Femur (tissue), 1 donor: ENCODE measurements at regions not wholly inside any gene's neighbourhood (a gene's known extent, or its start where the extent isn't known, plus 50 kb on each side); places are given as distances from the start of the nearest gene placed in this dataset.
A peak's percentile ranks its signal among the peaks of the same experiment; 100 is the strongest.
"Not testable (repeated sequence)": the region's sequence is repeated elsewhere in the genome, so short reads cannot be mapped to it uniquely, and the experiment has no call there.

Experiments used
- DNase-seq: peaks from one replicate; pipeline ENCODE4 v3.0.0-alpha.2; 2017

- DNase-seq, result no peak
Measured at GRCh38 chr12:91717804-91718203, 427.8 kb downstream of the BTG1 start.

GRCh38 chr12:91711925-91712324, 433.7 kb downstream of the BTG1 start:
- not testable (repeated sequence) for DNase-seq

- DNase-seq, result no peak
Measured at GRCh38 chr12:91706466-91706865, 439.2 kb downstream of the BTG1 start.

- DNase-seq, result peak; percentile 18
Measured at GRCh38 chr12:91704446-91704845, 441.2 kb downstream of the BTG1 start.

GRCh38 chr12:91703491-91704283, 442.0 kb downstream of the BTG1 start:
- no peak for DNase-seq

- no peak for DNase-seq
Measured at GRCh38 chr12:91702843-91703425, 442.7 kb downstream of the BTG1 start.

- DNase-seq, result no peak
Measured at GRCh38 chr12:91695964-91696363, 449.7 kb downstream of the BTG1 start.

GRCh38 chr12:91695406-91695805, 450.2 kb downstream of the BTG1 start:
- DNase-seq, result not testable (repeated sequence)

GRCh38 chr12:91690531-91690930, 455.1 kb downstream of the BTG1 start:
- no peak for DNase-seq

GRCh38 chr12:91687052-91688017, 458.3 kb downstream of the BTG1 start:
- no peak for DNase-seq

GRCh38 chr12:91685917-91686316, 459.7 kb downstream of the BTG1 start:
- DNase-seq, result no peak

- DNase-seq, result no peak
Measured at GRCh38 chr12:91681751-91682150, 463.9 kb downstream of the BTG1 start.

GRCh38 chr12:91680864-91681263, 464.8 kb downstream of the BTG1 start:
- DNase-seq, result no peak

GRCh38 chr12:91677556-91677955, 468.1 kb downstream of the BTG1 start:
- no peak for DNase-seq

- DNase-seq, result no peak
Measured at GRCh38 chr12:91675401-91675800, 470.2 kb downstream of the BTG1 start.

- no peak for DNase-seq
Measured at GRCh38 chr12:91672130-91672529, 473.5 kb downstream of the BTG1 start.

GRCh38 chr12:91667694-91668093, 478.0 kb downstream of the BTG1 start:
- DNase-seq, result no peak

- no peak for DNase-seq
Measured at GRCh38 chr12:91663744-91664143, 481.1 kb upstream of the DCN start.

GRCh38 chr12:91663310-91663709, 480.7 kb upstream of the DCN start:
- DNase-seq, result no peak

- DNase-seq, result no peak
Measured at GRCh38 chr12:91662021-91662420, 479.4 kb upstream of the DCN start.

GRCh38 chr12:91657032-91657431, 474.4 kb upstream of the DCN start:
- DNase-seq, result no peak

- DNase-seq, result no peak
Measured at GRCh38 chr12:91655966-91656365, 473.3 kb upstream of the DCN start.

- no peak for DNase-seq
Measured at GRCh38 chr12:91654087-91654486, 471.5 kb upstream of the DCN start.
